ENCODE measurements at regions not wholly inside any gene's neighbourhood (a gene's known extent, or its start where the extent isn't known, plus 50 kb on each side); places are given as distances from the start of the nearest gene placed in this dataset.

GRCh38 chr6:153538491-153538890 lies 407.4 kb upstream of the RGS17 start:
- no peak overlapping the region for H2BK15ac ChIP-seq (ENCODE audit: low read depth, low read length)
- no peak overlapping the region for H2AK5ac ChIP-seq (ENCODE audit: insufficient read length, low read length)
- H3K27ac ChIP-seq (ENCODE audit: insufficient read length, low read depth, low read length), result no peak overlapping the region
- Mint-ChIP-seq H3K9me3 (peaks cover 4 to 5% of the 10 kb centered on the region in 2 experiments; a peak in 4 of 5 replicates), H3K36me3 (ENCODE audit: insufficient read depth in 1 of 3, low read depth in 3 of 3) (peaks cover 4 to 6% (median 4%) of the 10 kb centered on the region in 3 experiments; a peak in 5 of 7 replicates), H3K4me3 (no peak overlapping the region), H3K27ac (no peak overlapping the region), H3K4me1 (peaks cover 4 to 6% of the 10 kb centered on the region in 2 experiments; a peak in 3 of 4 replicates), H3K27me3 (ENCODE audit: low read depth) (no peaks in the 10 kb centered on the region)
- no peak overlapping the region for H3T11ph ChIP-seq (ENCODE audit: low read length)
- H3K56ac ChIP-seq (ENCODE audit: insufficient read length, low read depth, low read length), result no peak overlapping the region
- H2BK5ac ChIP-seq (ENCODE audit: insufficient read length, low read length), result no peak overlapping the region
- H3K23me2 ChIP-seq (ENCODE audit: insufficient read length, low read depth, low read length, poor library complexity, severe bottlenecking), result no peaks in the 10 kb centered on the region
- TF ChIP-seq, protein P1, sequence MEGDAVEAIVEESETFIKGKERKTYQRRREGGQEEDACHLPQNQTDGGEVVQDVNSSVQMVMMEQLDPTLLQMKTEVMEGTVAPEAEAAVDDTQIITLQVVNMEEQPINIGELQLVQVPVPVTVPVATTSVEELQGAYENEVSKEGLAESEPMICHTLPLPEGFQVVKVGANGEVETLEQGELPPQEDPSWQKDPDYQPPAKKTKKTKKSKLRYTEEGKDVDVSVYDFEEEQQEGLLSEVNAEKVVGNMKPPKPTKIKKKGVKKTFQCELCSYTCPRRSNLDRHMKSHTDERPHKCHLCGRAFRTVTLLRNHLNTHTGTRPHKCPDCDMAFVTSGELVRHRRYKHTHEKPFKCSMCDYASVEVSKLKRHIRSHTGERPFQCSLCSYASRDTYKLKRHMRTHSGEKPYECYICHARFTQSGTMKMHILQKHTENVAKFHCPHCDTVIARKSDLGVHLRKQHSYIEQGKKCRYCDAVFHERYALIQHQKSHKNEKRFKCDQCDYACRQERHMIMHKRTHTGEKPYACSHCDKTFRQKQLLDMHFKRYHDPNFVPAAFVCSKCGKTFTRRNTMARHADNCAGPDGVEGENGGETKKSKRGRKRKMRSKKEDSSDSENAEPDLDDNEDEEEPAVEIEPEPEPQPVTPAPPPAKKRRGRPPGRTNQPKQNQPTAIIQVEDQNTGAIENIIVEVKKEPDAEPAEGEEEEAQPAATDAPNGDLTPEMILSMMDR (conservative IDR thresholded peaks at IDR 0.05), result no peak
- no peak overlapping the region for H3K18ac ChIP-seq (ENCODE audit: insufficient read length, low read depth, low read length)
- H2BK20ac ChIP-seq (ENCODE audit: low read depth, low read length, poor library complexity, severe bottlenecking), result no peak overlapping the region
- no peak overlapping the region for H2BK120ac ChIP-seq (ENCODE audit: low read depth, low read length, poor library complexity, severe bottlenecking)
- DNase-seq, result no peak
- H3K4me2 ChIP-seq (ENCODE audit: insufficient read depth, insufficient read length, low read length), result no peak overlapping the region
- no peaks in the 10 kb centered on the region for H3K79me1 ChIP-seq (ENCODE audit: insufficient read depth, low read depth, low read length, poor library complexity, severe bottlenecking)
- H2AFZ ChIP-seq (ENCODE audit: low read length), result no peak overlapping the region
- H3K14ac ChIP-seq (ENCODE audit: insufficient read depth, low read length), result no peak overlapping the region
- no peak overlapping the region for H3K23ac ChIP-seq (ENCODE audit: insufficient read length, low read depth, low read length)
- H4K8ac ChIP-seq (replicated peaks; ENCODE audit: insufficient read length, low read depth, low read length), result no peak overlapping the region
- H3K79me2 ChIP-seq (ENCODE audit: insufficient read depth, low read length), result no peaks in the 10 kb centered on the region
- no peaks in the 10 kb centered on the region for H3K27me3 ChIP-seq (ENCODE audit: insufficient read depth, low read length)
- H2BK12ac ChIP-seq (ENCODE audit: insufficient read length, low read depth, low read length), result no peak overlapping the region
- WGBS (ENCODE audit: extremely low coverage, insufficient read length, low lambda C conversion rate), result no CpG with 5 or more reads among the region's 1 CpG
- H3K9me3 ChIP-seq (ENCODE audit: control insufficient read depth, low read depth, low read length), result peaks cover 9% of the 10 kb centered on the region
- no peak overlapping the region for H4K91ac ChIP-seq (ENCODE audit: insufficient read length, low read depth, low read length)
- H3K4ac ChIP-seq (ENCODE audit: low read depth, low read length), result no peak overlapping the region
- no peak overlapping the region for H3K9ac ChIP-seq (ENCODE audit: extremely low read depth, insufficient read length, low read length)
- no peak overlapping the region for H4K5ac ChIP-seq (ENCODE audit: insufficient read length, low read depth, low read length)
- H4K20me1 ChIP-seq (ENCODE audit: control insufficient read depth, insufficient read depth, insufficient read length), result no peaks in the 10 kb centered on the region
- H3K4me1 ChIP-seq (ENCODE audit: insufficient read depth, low read length), result no peaks in the 10 kb centered on the region
